ENCODE measurements at regions not wholly inside any gene's neighbourhood (a gene's known extent, or its start where the extent isn't known, plus 50 kb on each side); places are given as distances from the start of the nearest gene placed in this dataset.

DNA sequence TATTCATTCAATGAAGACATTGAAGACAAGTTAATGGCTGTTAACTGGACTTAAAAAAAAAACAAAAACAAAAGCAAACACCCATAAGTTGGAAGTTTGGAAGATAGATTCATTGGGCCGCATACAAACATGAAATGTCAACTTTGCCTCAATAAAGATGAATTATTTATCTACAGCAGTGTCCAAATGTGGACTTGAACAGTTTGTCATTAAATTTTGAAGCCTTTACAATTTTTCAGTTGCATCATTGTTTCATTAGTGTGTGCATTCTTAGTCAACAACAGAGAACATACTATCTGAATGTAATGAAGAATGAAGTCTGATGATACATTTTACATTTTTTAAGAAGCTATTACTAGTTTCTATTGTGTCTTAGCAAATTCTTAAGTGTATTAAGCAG is 152.1 kb downstream of the SLIT2 start:
- TF ChIP-seq POLR2A (IDR thresholded peaks at IDR 0.05; ENCODE audit: low read depth, low read length) (no peak), PAX5 (IDR thresholded peaks at IDR 0.05; ENCODE audit: insufficient read depth, low read length, severe bottlenecking) (no peak), POLR2AphosphoS5 (IDR thresholded peaks at IDR 0.05; ENCODE audit: low read depth, low read length) (no peak)

Data from GM12891 (cell line).